BLaER1 treated with 17β-estradiol and CSF1 and Interleukin-3, amounts not matched to agents 10 nM and 100 nM (cell line): ENCODE measurements at regions not wholly inside any gene's neighbourhood (a gene's known extent, or its start where the extent isn't known, plus 50 kb on each side); places are given as distances from the start of the nearest gene placed in this dataset.
A peak's percentile ranks its signal among the peaks of the same experiment; 100 is the strongest.
"Not testable (repeated sequence)": the region's sequence is repeated elsewhere in the genome, so short reads cannot be mapped to it uniquely, and the experiment has no call there.

Source experiments
- H3K27ac ChIP-seq, 11 experiments: shearing (Covaris generic); formaldehyde crosslinking; 2 replicates each; pipeline ENCODE4 v1.8.1; 2022
- H3K27me3 ChIP-seq, 11 experiments: shearing (Covaris generic); formaldehyde crosslinking; 2 replicates each; pipeline ENCODE4 v1.8.1; 2022
- H3K36me3 ChIP-seq, 11 experiments: shearing (Covaris generic); formaldehyde crosslinking; 2 replicates each; pipeline ENCODE4 v1.8.1; 2022
- H3K4me1 ChIP-seq, 10 experiments: shearing (Covaris generic); formaldehyde crosslinking; 2 replicates each; pipeline ENCODE4 v1.8.1; 2022
- H3K4me2 ChIP-seq, 11 experiments: shearing (Covaris generic); formaldehyde crosslinking; 2 replicates each; pipeline ENCODE4 v1.8.1; 2022
- H3K4me3 ChIP-seq, 10 experiments: shearing (Covaris generic); formaldehyde crosslinking; 2 replicates each; pipeline ENCODE4 v1.8.1; 2022
- H3K9ac ChIP-seq, 11 experiments: shearing (Covaris generic); formaldehyde crosslinking; 2 replicates each; pipeline ENCODE4 v1.8.1; 2022
- H3K9me3 ChIP-seq, 11 experiments: shearing (Covaris generic); formaldehyde crosslinking; replicated peaks in 1 of 11; 2 replicates each; pipeline ENCODE4 v1.8.1; 2022
- H4K20me1 ChIP-seq, 11 experiments: shearing (Covaris generic); formaldehyde crosslinking; 2 replicates each; pipeline ENCODE4 v1.8.1; 2022
- Cebpa-rat ChIP-seq, 11 experiments: shearing (Covaris generic); IDR thresholded peaks; 2 replicates each; pipeline ENCODE4 v1.8.1; 2022

GRCh38 chr1:199918196-199918769 lies 109.2 kb upstream of the NR5A2 start:
- Histone ChIP-seq H3K9ac (no peak overlapping the region), H3K36me3 (no peaks in the 10 kb centered on the region)
- TF ChIP-seq Cebpa-rat (IDR thresholded peaks at IDR 0.05), result no peak

GRCh38 chr1:199920635-199921034 lies 106.9 kb upstream of the NR5A2 start:
- Histone ChIP-seq H3K27ac (no peak overlapping the region), H3K4me1 (no peaks in the 10 kb centered on the region), H3K9me3 (no peaks in the 10 kb centered on the region; a peak in 1 of 22 replicates), H3K36me3 (no peaks in the 10 kb centered on the region), H3K27me3 (no peaks in the 10 kb centered on the region), H3K9ac (no peak overlapping the region), H3K4me3 (no peak overlapping the region), H4K20me1 (no peaks in the 10 kb centered on the region), H3K4me2 (no peak overlapping the region)
- TF ChIP-seq Cebpa-rat (IDR thresholded peaks at IDR 0.05), result no peak

More at GRCh38 chr1:199918196-199918769, 109.2 kb upstream of the NR5A2 start:
- no peaks in the 10 kb centered on the region for H3K4me1 ChIP-seq
- H3K4me2 ChIP-seq, result no peak overlapping the region
- no peaks in the 10 kb centered on the region; a peak in 1 of 22 replicates for H3K9me3 ChIP-seq
- H4K20me1 ChIP-seq, result no peaks in the 10 kb centered on the region
- H3K4me3 ChIP-seq, result no peak overlapping the region
- no peak overlapping the region for H3K27ac ChIP-seq
- no peaks in the 10 kb centered on the region for H3K27me3 ChIP-seq

GRCh38 chr1:199929556-199929955 lies 98.0 kb upstream of the NR5A2 start:
- Histone ChIP-seq H3K4me2 (no peak overlapping the region), H3K27me3 (no peaks in the 10 kb centered on the region), H3K9ac (no peak overlapping the region), H3K36me3 (no peaks in the 10 kb centered on the region), H3K27ac (no peak overlapping the region), H3K9me3 (no peaks in the 10 kb centered on the region), H3K4me1 (peaks cover 0 to 4% (median 0%) of the 10 kb centered on the region in 10 experiments; a peak in 1 of 20 replicates), H4K20me1 (no peaks in the 10 kb centered on the region), H3K4me3 (no peak overlapping the region)
- TF ChIP-seq Cebpa-rat (IDR thresholded peaks at IDR 0.05), result no peak

GRCh38 chr1:199930067-199930466 lies 97.4 kb upstream of the NR5A2 start:
- H3K4me1 ChIP-seq, H3K4me2 ChIP-seq: not testable (repeated sequence)

GRCh38 chr1:199931666-199932377 lies 95.7 kb upstream of the NR5A2 start:
- Histone ChIP-seq H3K36me3 (no peaks in the 10 kb centered on the region), H3K4me3 (no peak overlapping the region), H3K4me2 (peak overlapping the region in 2 of 11 experiments; percentile 19; a peak in 2 of 22 replicates), H3K4me1 (peaks cover 0 to 4% (median 0%) of the 10 kb centered on the region in 10 experiments; a peak in 1 of 20 replicates), H4K20me1 (no peaks in the 10 kb centered on the region), H3K27me3 (no peaks in the 10 kb centered on the region), H3K9ac (no peak overlapping the region), H3K9me3 (no peaks in the 10 kb centered on the region), H3K27ac (no peak overlapping the region)
- TF ChIP-seq Cebpa-rat (IDR thresholded peaks at IDR 0.05), result no peak

More at GRCh38 chr1:199930067-199930466, 97.4 kb upstream of the NR5A2 start:
- not testable (repeated sequence) for H3K27ac ChIP-seq, H3K9ac ChIP-seq, H3K36me3 ChIP-seq, H3K27me3 ChIP-seq, H4K20me1 ChIP-seq, H3K4me3 ChIP-seq, H3K9me3 ChIP-seq

GRCh38 chr1:199932462-199932861 lies 95.0 kb upstream of the NR5A2 start:
- Histone ChIP-seq H3K4me2 (peak overlapping the region in 1 of 11 experiments; percentile 19; a peak in 1 of 22 replicates), H3K4me3 (no peak overlapping the region), H3K9ac (no peak overlapping the region), H3K9me3 (no peaks in the 10 kb centered on the region), H3K36me3 (no peaks in the 10 kb centered on the region), H4K20me1 (no peaks in the 10 kb centered on the region), H3K27me3 (no peaks in the 10 kb centered on the region), H3K4me1 (peaks cover 0 to 4% (median 0%) of the 10 kb centered on the region in 10 experiments; a peak in 1 of 20 replicates), H3K27ac (no peak overlapping the region)
- TF ChIP-seq Cebpa-rat (IDR thresholded peaks at IDR 0.05), result no peak

GRCh38 chr1:199936441-199936840 lies 91.1 kb upstream of the NR5A2 start:
- no peak overlapping the region for H3K9ac ChIP-seq
- no peak overlapping the region for H3K4me2 ChIP-seq
- no peak for TF ChIP-seq Cebpa-rat (IDR thresholded peaks at IDR 0.05)
- no peaks in the 10 kb centered on the region for H4K20me1 ChIP-seq
- H3K4me3 ChIP-seq, result no peak overlapping the region
- H3K36me3 ChIP-seq, result no peaks in the 10 kb centered on the region
- no peak overlapping the region for H3K27ac ChIP-seq
- no peaks in the 10 kb centered on the region for H3K27me3 ChIP-seq
- peaks cover 0 to 4% (median 0%) of the 10 kb centered on the region in 10 experiments; a peak in 1 of 20 replicates for H3K4me1 ChIP-seq
- no peaks in the 10 kb centered on the region for H3K9me3 ChIP-seq

- Histone ChIP-seq H3K36me3 (no peaks in the 10 kb centered on the region), H3K9me3 (no peaks in the 10 kb centered on the region), H3K27ac (no peak overlapping the region), H3K4me3 (no peak overlapping the region), H4K20me1 (no peaks in the 10 kb centered on the region), H3K4me2 (no peak overlapping the region), H3K27me3 (no peaks in the 10 kb centered on the region), H3K4me1 (peaks cover 0 to 4% (median 0%) of the 10 kb centered on the region in 10 experiments; a peak in 2 of 20 replicates), H3K9ac (no peak overlapping the region)
- TF ChIP-seq Cebpa-rat (IDR thresholded peaks at IDR 0.05), result no peak
Observed at GRCh38 chr1:199937161-199937560, 90.3 kb upstream of the NR5A2 start.

GRCh38 chr1:199937661-199938060 lies 89.8 kb upstream of the NR5A2 start:
- H3K4me3 ChIP-seq, result no peak overlapping the region
- H3K27ac ChIP-seq, result no peak overlapping the region
- no peaks in the 10 kb centered on the region for H4K20me1 ChIP-seq
- TF ChIP-seq Cebpa-rat (IDR thresholded peaks at IDR 0.05), result no peak
- H3K9me3 ChIP-seq, result no peaks in the 10 kb centered on the region
- H3K9ac ChIP-seq, result no peak overlapping the region
- no peaks in the 10 kb centered on the region for H3K27me3 ChIP-seq
- peaks cover 0 to 4% (median 0%) of the 10 kb centered on the region in 10 experiments; a peak in 1 of 20 replicates for H3K4me1 ChIP-seq
- no peak overlapping the region for H3K4me2 ChIP-seq
- H3K36me3 ChIP-seq, result no peaks in the 10 kb centered on the region
